Peyer's patch (tissue), 4 donors: ENCODE measurements at regions not wholly inside any gene's neighbourhood (a gene's known extent, or its start where the extent isn't known, plus 50 kb on each side); places are given as distances from the start of the nearest gene placed in this dataset.

Experiments
- DNase-seq, 3 donors: peaks; one replicate each; pipeline ENCODE4 v3.0.0-alpha.2; 2017 to 2019
- H3K27ac ChIP-seq, 4 donors: fragments of 200-600 bp; sonication (generic); one replicate each; pipeline ENCODE4 v1.5.1; 2016 to 2019
- H3K27me3 ChIP-seq, 2 donors: fragments of 200-600 bp; sonication (generic); one replicate each; pipeline ENCODE4 v1.5.1; 2019
- H3K36me3 ChIP-seq, 3 donors: fragments of 200-600 bp; sonication (generic); one replicate each; pipeline ENCODE4 v1.5.1; 2016 to 2019
- H3K4me1 ChIP-seq, 4 donors: fragments of 200-600 bp; sonication (generic); one replicate each; pipeline ENCODE4 v1.5.1; 2016 to 2019
- H3K4me3 ChIP-seq, 4 donors: fragments of 200-600 bp; sonication (generic); 1 replicate in 3 of 4; 2 replicates in 1 of 4; pipeline ENCODE4 v1.5.1; 2016 to 2019; ENCODE audit warnings: mild to moderate bottlenecking in 1 of 4
- H3K9me3 ChIP-seq, 4 donors: fragments of 200-600 bp; sonication (generic); one replicate each; pipeline ENCODE4 v1.5.1; 2016 to 2019; ENCODE audit warnings: mild to moderate bottlenecking in 1 of 4
- POLR2A ChIP-seq, 2 donors: fragments of 450-650 bp; IDR thresholded peaks; one replicate each; pipeline ENCODE4 v1.5.1; 2017; ENCODE audit warnings: antibody characterized with exemption in 2 of 2, mild to moderate bottlenecking in 2 of 2, moderate library complexity in 2 of 2
- TF ChIP-seq, protein P1 (sequence below), 6 experiments: fragments of 450-650 bp in 4 of 6; fragments of 200-600 bp in 2 of 6; sonication (generic) in 1 of 6; IDR thresholded peaks; one replicate each; pipeline ENCODE4 v1.5.1; 2017 to 2019; ENCODE audit warnings: antibody characterized with exemption in 6 of 6, mild to moderate bottlenecking in 3 of 6, moderate library complexity in 1 of 6

DNA sequence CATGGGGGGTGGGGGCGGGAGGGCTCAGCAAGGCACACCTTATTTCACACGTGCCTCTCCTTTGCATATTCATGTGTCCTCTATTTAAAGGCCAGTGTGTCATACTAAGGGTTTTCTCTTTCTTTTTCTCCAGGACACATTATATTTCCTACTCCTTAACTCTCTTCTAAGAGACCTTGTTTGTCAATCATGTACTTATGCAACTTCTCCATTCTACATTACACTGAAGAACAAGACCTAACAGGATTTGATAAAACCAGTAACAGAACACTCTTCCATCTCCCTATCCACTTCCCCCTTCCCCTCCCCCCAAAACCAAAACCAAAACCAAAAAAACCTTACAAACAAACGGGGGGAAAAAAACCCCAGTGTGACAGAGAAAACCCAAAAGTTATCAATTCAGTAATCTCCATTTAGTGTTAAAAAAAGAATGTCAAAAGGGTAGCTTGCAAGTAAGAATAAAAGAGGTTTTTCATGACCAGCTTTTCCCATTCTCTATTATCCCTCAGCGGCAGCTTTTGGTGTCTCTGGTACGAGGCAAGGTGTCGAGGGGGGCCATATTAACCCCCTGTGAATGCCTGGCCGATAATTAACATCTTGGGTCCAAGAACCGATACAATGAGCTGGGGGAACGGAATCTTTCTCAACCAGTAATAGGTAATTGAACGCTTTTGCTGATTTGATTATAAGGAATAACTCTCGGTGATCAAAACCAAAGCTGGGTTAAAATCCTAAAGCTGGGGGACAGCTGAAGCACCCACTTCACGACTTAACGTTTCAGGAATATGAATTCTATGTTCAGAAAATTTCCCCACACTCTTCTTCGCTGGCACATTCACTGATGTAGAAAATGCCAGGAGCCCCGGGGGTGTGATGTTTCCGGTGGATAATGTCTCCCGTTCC, 191.0 kb upstream of the TCF4 start:
- peak overlapping the region in 2 of 4 donors; percentile 52 to 69 for H3K27ac ChIP-seq
- peak overlapping the region; percentile 47 to 56 (median 52) for H3K4me3 ChIP-seq
- H3K36me3 ChIP-seq: no peaks in the 10 kb centered on the region
- no peaks in the 10 kb centered on the region for H3K4me1 ChIP-seq
- H3K27me3 ChIP-seq: no peaks in the 10 kb centered on the region
- H3K9me3 ChIP-seq: no peaks in the 10 kb centered on the region
- DNase-seq: no peak
- no peak for TF ChIP-seq POLR2A (IDR thresholded peaks at IDR 0.05)
- TF ChIP-seq, protein P1, sequence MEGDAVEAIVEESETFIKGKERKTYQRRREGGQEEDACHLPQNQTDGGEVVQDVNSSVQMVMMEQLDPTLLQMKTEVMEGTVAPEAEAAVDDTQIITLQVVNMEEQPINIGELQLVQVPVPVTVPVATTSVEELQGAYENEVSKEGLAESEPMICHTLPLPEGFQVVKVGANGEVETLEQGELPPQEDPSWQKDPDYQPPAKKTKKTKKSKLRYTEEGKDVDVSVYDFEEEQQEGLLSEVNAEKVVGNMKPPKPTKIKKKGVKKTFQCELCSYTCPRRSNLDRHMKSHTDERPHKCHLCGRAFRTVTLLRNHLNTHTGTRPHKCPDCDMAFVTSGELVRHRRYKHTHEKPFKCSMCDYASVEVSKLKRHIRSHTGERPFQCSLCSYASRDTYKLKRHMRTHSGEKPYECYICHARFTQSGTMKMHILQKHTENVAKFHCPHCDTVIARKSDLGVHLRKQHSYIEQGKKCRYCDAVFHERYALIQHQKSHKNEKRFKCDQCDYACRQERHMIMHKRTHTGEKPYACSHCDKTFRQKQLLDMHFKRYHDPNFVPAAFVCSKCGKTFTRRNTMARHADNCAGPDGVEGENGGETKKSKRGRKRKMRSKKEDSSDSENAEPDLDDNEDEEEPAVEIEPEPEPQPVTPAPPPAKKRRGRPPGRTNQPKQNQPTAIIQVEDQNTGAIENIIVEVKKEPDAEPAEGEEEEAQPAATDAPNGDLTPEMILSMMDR (IDR thresholded peaks at IDR 0.05): no peak

GRCh38 chr18:55777666-55778304, 189.8 kb upstream of the TCF4 start:
- no peaks in the 10 kb centered on the region for H3K4me1 ChIP-seq
- H3K9me3 ChIP-seq: no peaks in the 10 kb centered on the region
- H3K27ac ChIP-seq: no peak overlapping the region
- H3K4me3 ChIP-seq: no peak overlapping the region
- no peak for DNase-seq
- no peaks in the 10 kb centered on the region for H3K27me3 ChIP-seq
- H3K36me3 ChIP-seq: no peaks in the 10 kb centered on the region
- TF ChIP-seq, protein P1 (IDR thresholded peaks at IDR 0.05): no peak
- no peak for TF ChIP-seq POLR2A (IDR thresholded peaks at IDR 0.05)

DNA sequence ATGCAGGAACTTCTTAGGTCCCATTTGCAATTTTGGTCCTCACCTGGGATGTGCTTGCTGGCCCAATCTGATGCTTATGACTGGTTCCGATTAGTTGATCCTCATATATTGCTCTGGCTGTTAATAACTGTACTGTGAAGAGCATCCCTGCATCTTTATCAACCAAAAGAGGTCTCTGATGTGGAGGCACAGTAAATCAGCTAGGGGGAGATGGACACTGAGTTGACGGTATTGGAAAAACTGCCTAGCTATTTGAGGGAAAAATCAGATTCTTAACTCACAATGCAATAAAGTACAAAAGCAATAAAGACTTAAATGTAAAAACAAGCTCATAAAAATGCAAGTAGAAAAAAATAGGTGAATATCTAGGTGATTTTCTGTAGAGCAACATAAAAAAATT, 188.0 kb upstream of the TCF4 start:
- Histone ChIP-seq H3K4me3 (no peak overlapping the region), H3K9me3 (no peaks in the 10 kb centered on the region), H3K36me3 (no peaks in the 10 kb centered on the region), H3K4me1 (no peaks in the 10 kb centered on the region), H3K27me3 (no peaks in the 10 kb centered on the region), H3K27ac (no peak overlapping the region)
- no peak for DNase-seq
- TF ChIP-seq POLR2A (IDR thresholded peaks at IDR 0.05): no peak
- TF ChIP-seq, protein P1 (IDR thresholded peaks at IDR 0.05): no peak

GRCh38 chr18:55774505-55774904, 186.5 kb upstream of the TCF4 start:
- TF ChIP-seq POLR2A (IDR thresholded peaks at IDR 0.05): no peak
- TF ChIP-seq, protein P1 (IDR thresholded peaks at IDR 0.05): no peak
- Histone ChIP-seq H3K36me3 (no peaks in the 10 kb centered on the region), H3K27me3 (no peaks in the 10 kb centered on the region), H3K27ac (no peak overlapping the region), H3K4me3 (no peak overlapping the region), H3K9me3 (no peaks in the 10 kb centered on the region), H3K4me1 (no peaks in the 10 kb centered on the region)
- no peak for DNase-seq

DNA sequence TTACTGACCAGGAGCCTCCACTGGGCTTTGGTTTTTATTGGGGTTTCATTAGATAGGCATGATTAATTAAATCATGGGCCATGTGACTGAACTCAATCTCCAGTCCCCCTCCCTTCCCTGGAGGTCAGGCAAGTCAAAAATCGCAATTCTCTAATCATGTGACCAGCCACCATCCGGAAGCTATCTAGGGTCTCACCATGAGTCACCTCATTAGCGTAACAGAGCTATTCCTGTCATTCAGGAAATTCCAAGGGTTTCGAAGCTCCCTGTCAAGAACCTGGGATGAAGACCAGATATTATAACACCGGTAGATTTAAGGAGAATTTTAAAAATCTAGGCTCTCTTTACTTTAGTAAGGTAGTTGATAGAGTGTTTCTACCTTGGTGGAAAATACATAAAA, 180.3 kb upstream of the TCF4 start:
- Histone ChIP-seq H3K36me3 (no peaks in the 10 kb centered on the region), H3K9me3 (no peaks in the 10 kb centered on the region), H3K27ac (no peak overlapping the region), H3K27me3 (no peaks in the 10 kb centered on the region), H3K4me1 (no peaks in the 10 kb centered on the region), H3K4me3 (no peak overlapping the region)
- no peak for DNase-seq
- TF ChIP-seq, protein P1 (IDR thresholded peaks at IDR 0.05): no peak
- no peak for TF ChIP-seq POLR2A (IDR thresholded peaks at IDR 0.05)
